Astrocyte (in vitro differentiated cells and primary cell): ENCODE measurements at regions not wholly inside any gene's neighbourhood (a gene's known extent, or its start where the extent isn't known, plus 50 kb on each side); places are given as distances from the start of the nearest gene placed in this dataset.

Experiments
- DNase-seq: peaks from one replicate; pipeline ENCODE4 v3.0.0-alpha.2; 2010; ENCODE audit warnings: low read depth
- FAIRE-seq: peaks from 2 replicates; lab custom pipeline; 2011; peaks lifted over from hg19 to GRCh38; lab: Jason Lieb, UNC
- H2AFZ ChIP-seq: 2 replicates; pipeline ENCODE4 v1.6.0; 2012; ENCODE audit warnings: low read depth, low read length, inconsistent platforms
- H3K27ac ChIP-seq: 2 replicates; pipeline ENCODE4 v1.5.1; 2011; ENCODE audit warnings: low read depth, low read length, inconsistent platforms
- H3K27me3 ChIP-seq: 2 replicates; pipeline ENCODE4 v1.6.0; 2011; ENCODE audit warnings: low read length, inconsistent platforms; ENCODE audit not compliant: insufficient read depth
- H3K36me3 ChIP-seq: 2 replicates; pipeline ENCODE4 v1.5.1; 2011; ENCODE audit warnings: low read length, inconsistent platforms; ENCODE audit not compliant: insufficient read depth
- H3K4me1 ChIP-seq: 2 replicates; pipeline ENCODE4 v1.5.1; 2011; ENCODE audit warnings: low read length, inconsistent platforms; ENCODE audit not compliant: insufficient read depth
- H3K4me2 ChIP-seq: 2 replicates; pipeline ENCODE4 v1.6.0; 2012; ENCODE audit warnings: low read length, inconsistent platforms
- H3K4me3 ChIP-seq: 2 replicates; pipeline ENCODE4 v1.5.1; 2011; ENCODE audit warnings: low read depth, mild to moderate bottlenecking, low read length, inconsistent platforms; ENCODE audit not compliant: insufficient read depth
- H3K79me2 ChIP-seq: 2 replicates; pipeline ENCODE4 v1.6.0; 2012; ENCODE audit warnings: mild to moderate bottlenecking, low read length, inconsistent platforms; ENCODE audit not compliant: insufficient read depth
- H3K9ac ChIP-seq: 2 replicates; pipeline ENCODE4 v1.6.0; 2012; ENCODE audit warnings: mild to moderate bottlenecking, low read length, inconsistent platforms
- H3K9me3 ChIP-seq: 2 replicates; pipeline ENCODE4 v1.5.1; 2012; ENCODE audit warnings: low read depth, mild to moderate bottlenecking, low read length, inconsistent platforms; ENCODE audit not compliant: insufficient read depth
- H4K20me1 ChIP-seq: 2 replicates; pipeline ENCODE4 v1.6.0; 2012; ENCODE audit warnings: low read length, inconsistent platforms; ENCODE audit not compliant: insufficient read depth
- H3K27ac Mint-ChIP-seq: one replicate; pipeline ENCODE4 v1.8.0; 2021; ENCODE audit warnings: mild to moderate bottlenecking, mixed read lengths; ENCODE audit not compliant: unreplicated experiment
- H3K27me3 Mint-ChIP-seq: one replicate; pipeline ENCODE4 v1.8.0; 2021; ENCODE audit warnings: low read depth, mixed read lengths; ENCODE audit not compliant: unreplicated experiment
- H3K36me3 Mint-ChIP-seq: one replicate; pipeline ENCODE4 v1.8.0; 2021; ENCODE audit warnings: low read depth, mixed read lengths; ENCODE audit not compliant: unreplicated experiment
- H3K4me1 Mint-ChIP-seq: one replicate; pipeline ENCODE4 v1.8.0; 2021; ENCODE audit warnings: low read depth, mixed read lengths; ENCODE audit not compliant: unreplicated experiment
- H3K4me3 Mint-ChIP-seq: one replicate; pipeline ENCODE4 v1.8.0; 2021; ENCODE audit warnings: mild to moderate bottlenecking, moderate library complexity, mixed read lengths; ENCODE audit not compliant: unreplicated experiment
- H3K9me3 Mint-ChIP-seq: one replicate; pipeline ENCODE4 v1.8.0; 2021; ENCODE audit warnings: mild to moderate bottlenecking, mixed read lengths; ENCODE audit not compliant: unreplicated experiment
- EZH2 ChIP-seq: IDR thresholded peaks from 2 replicates; pipeline ENCODE4 v1.6.1; 2012; ENCODE audit warnings: mild to moderate bottlenecking, low read length, inconsistent platforms; ENCODE audit not compliant: insufficient read depth
- TF ChIP-seq, protein P1 (sequence below): IDR thresholded peaks from 2 replicates; pipeline ENCODE4 v1.5.1; 2011; ENCODE audit warnings: low read depth, mild to moderate bottlenecking, inconsistent platforms, low read length, moderate library complexity; ENCODE audit not compliant: insufficient read depth

DNA sequence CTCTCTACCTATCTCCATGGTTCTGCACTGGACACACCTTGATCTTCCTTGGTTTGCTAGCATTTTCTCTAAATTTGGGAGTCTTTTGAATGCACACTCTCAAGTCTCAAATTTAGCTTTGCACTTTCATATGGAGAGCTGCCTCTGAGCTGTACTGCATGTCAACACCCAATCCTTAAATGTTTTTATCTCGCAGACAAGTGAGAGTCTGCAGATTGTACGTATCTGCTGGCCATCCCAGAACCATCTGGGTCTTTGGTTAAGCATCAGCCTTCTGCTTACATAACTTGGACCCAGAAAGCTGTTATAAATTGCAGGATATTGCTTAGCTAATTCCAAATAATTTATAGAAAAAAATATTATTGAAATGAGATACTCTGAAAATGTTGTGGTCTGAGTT is 111.4 kb upstream of the GRAMD2B start:
- FAIRE-seq: no peak
- no peaks in the 10 kb centered on the region for H3K36me3 Mint-ChIP-seq

DNA sequence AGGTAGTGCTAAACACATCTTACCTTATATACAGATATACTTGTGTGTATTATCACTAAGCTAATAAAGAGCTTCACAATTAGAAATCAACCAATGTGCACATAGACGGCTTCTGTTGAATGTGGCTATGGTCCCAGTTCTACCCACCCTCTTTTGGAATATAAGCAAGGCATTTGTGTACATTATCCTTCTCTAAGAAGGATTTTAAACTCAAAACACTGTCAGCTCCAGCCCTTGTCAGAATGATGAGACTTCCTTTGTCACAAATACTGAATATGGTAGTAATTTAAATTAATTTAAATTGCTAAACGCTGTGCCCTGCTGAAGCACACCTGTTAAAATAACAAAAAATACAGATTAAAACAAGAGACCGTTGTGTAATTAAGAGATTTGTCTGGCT is 107.9 kb upstream of the GRAMD2B start:
- H3K27me3 Mint-ChIP-seq: no peaks in the 10 kb centered on the region
- H3K36me3 Mint-ChIP-seq: no peaks in the 10 kb centered on the region
- no peaks in the 10 kb centered on the region for H3K27me3 ChIP-seq

More for the DNA sequence above, 111.4 kb upstream of the GRAMD2B start:
- Mint-ChIP-seq H3K4me1 (peaks cover 11% of the 10 kb centered on the region), H3K4me3 (no peak overlapping the region), H3K9me3 (peaks cover 7% of the 10 kb centered on the region), H3K27me3 (no peaks in the 10 kb centered on the region), H3K27ac (no peak overlapping the region)
- no peaks in the 10 kb centered on the region for H3K36me3 ChIP-seq
- no peaks in the 10 kb centered on the region for H3K27me3 ChIP-seq
- H3K9me3 ChIP-seq: no peaks in the 10 kb centered on the region
- no peak overlapping the region for H3K4me3 ChIP-seq
- H2AFZ ChIP-seq: no peak overlapping the region
- no peaks in the 10 kb centered on the region for H3K79me2 ChIP-seq
- no peak for DNase-seq
- H3K4me1 ChIP-seq: no peaks in the 10 kb centered on the region
- TF ChIP-seq, protein P1, sequence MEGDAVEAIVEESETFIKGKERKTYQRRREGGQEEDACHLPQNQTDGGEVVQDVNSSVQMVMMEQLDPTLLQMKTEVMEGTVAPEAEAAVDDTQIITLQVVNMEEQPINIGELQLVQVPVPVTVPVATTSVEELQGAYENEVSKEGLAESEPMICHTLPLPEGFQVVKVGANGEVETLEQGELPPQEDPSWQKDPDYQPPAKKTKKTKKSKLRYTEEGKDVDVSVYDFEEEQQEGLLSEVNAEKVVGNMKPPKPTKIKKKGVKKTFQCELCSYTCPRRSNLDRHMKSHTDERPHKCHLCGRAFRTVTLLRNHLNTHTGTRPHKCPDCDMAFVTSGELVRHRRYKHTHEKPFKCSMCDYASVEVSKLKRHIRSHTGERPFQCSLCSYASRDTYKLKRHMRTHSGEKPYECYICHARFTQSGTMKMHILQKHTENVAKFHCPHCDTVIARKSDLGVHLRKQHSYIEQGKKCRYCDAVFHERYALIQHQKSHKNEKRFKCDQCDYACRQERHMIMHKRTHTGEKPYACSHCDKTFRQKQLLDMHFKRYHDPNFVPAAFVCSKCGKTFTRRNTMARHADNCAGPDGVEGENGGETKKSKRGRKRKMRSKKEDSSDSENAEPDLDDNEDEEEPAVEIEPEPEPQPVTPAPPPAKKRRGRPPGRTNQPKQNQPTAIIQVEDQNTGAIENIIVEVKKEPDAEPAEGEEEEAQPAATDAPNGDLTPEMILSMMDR: no peak
- TF ChIP-seq EZH2: no peak
- no peak overlapping the region for H3K27ac ChIP-seq
- no peak overlapping the region for H3K9ac ChIP-seq
- no peaks in the 10 kb centered on the region for H4K20me1 ChIP-seq
- no peak overlapping the region for H3K4me2 ChIP-seq

DNA sequence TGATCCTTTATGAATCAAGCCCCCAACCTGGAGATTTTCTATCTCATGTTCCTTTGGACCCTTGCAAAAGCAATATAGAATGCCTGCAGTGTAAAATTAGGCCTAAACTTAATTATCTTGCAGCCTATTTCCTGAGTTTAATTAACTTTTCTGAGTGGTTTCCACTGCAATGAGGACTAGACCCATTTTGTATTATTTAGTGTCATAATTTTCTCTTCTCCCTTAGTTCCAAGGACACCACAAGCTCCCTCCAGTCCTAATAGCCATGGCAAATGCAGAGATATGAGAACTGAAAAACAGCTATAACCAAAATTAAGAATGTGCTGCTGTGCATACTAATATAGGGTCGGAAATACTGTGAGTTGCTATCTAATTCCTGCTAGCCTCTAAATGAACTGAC is 90.9 kb upstream of the GRAMD2B start:
- no peak overlapping the region for H3K4me2 ChIP-seq
- H4K20me1 ChIP-seq: no peaks in the 10 kb centered on the region
- H3K4me3 ChIP-seq: no peak overlapping the region
- H3K27me3 ChIP-seq: no peaks in the 10 kb centered on the region
- H3K79me2 ChIP-seq: no peaks in the 10 kb centered on the region
- Mint-ChIP-seq H3K9me3 (no peaks in the 10 kb centered on the region), H3K27ac (no peak overlapping the region), H3K36me3 (no peaks in the 10 kb centered on the region), H3K27me3 (no peaks in the 10 kb centered on the region), H3K4me1 (peaks cover 14% of the 10 kb centered on the region), H3K4me3 (no peak overlapping the region)
- no peak overlapping the region for H3K27ac ChIP-seq
- TF ChIP-seq, protein P1: no peak
- no peak for TF ChIP-seq EZH2
- DNase-seq (no peak), FAIRE-seq (no peak)
- H3K36me3 ChIP-seq: no peaks in the 10 kb centered on the region
- H3K4me1 ChIP-seq: no peaks in the 10 kb centered on the region
- H3K9me3 ChIP-seq: no peaks in the 10 kb centered on the region
- no peak overlapping the region for H3K9ac ChIP-seq
- H2AFZ ChIP-seq: no peak overlapping the region

More for the DNA sequence above, 107.9 kb upstream of the GRAMD2B start:
- Histone ChIP-seq H3K4me2 (no peak overlapping the region), H2AFZ (no peak overlapping the region), H3K4me3 (no peak overlapping the region), H3K4me1 (no peaks in the 10 kb centered on the region), H3K9me3 (no peaks in the 10 kb centered on the region), H4K20me1 (no peaks in the 10 kb centered on the region), H3K79me2 (no peaks in the 10 kb centered on the region), H3K9ac (no peak overlapping the region), H3K27ac (no peak overlapping the region), H3K36me3 (no peaks in the 10 kb centered on the region)
- DNase-seq: no peak
- peaks cover 4% of the 10 kb centered on the region for H3K9me3 Mint-ChIP-seq
- no peak for FAIRE-seq
- TF ChIP-seq, protein P1: no peak
- no peak for TF ChIP-seq EZH2
- peaks cover 2% of the 10 kb centered on the region for H3K4me1 Mint-ChIP-seq
- H3K4me3 Mint-ChIP-seq: no peak overlapping the region
- no peak overlapping the region for H3K27ac Mint-ChIP-seq
